Heart left ventricle (tissue), 13 donors: ENCODE measurements at regions not wholly inside any gene's neighbourhood (a gene's known extent, or its start where the extent isn't known, plus 50 kb on each side); places are given as distances from the start of the nearest gene placed in this dataset.

Experiments
- CTCF ChIP-seq, 12 donors: fragments of 200-600 bp; sonication (generic) in 4 of 12; IDR thresholded peaks; one replicate each; pipeline versions ENCODE4 v1.5.0 to v1.8.0; 2018 to 2022; ENCODE audit warnings: antibody characterized with exemption in 12 of 12, mild to moderate bottlenecking in 5 of 12
- POLR2A ChIP-seq, 2 donors: fragments of 450-650 bp; IDR thresholded peaks; one replicate each; pipeline ENCODE4 v1.6.1; 2017; ENCODE audit warnings: antibody characterized with exemption in 2 of 2, mild to moderate bottlenecking in 2 of 2, moderate library complexity in 2 of 2
- donor health status: ischemic (EF 13 %, LVEDD 7.1; RV severe dilation, severe dysfunction).
- donor health status: DM: no; HTN: yes; CAD: no.
- donor health status: DM: no; HTN: no; CAD: no.
- donor health status: ischemic (EF 25% LVEDD 6.9; RV normal size, moderate dysfunction).
- donor health status: ischemic (EF 25% LVEDD 5.7; RV mildly dilated, moderate dysfunction).
- donor health status: ischemic (EF 35%, LVEDD 5.7; RV mildly dilated, moderate dysfunction).
- donor health status: nonischemic (EF 11% LVEDD 7.7; RV severe dilation, severe dysfunction).
- donor health status: DM: yes; HTN: yes; CAD: no.
- donor health status: PGD.
- donor health status: ischemic (EF 29% LVEDD 5.4; RV normal size, mild dysfunction).
- donor health status: nonischemic (EF 23%, LVEDD 6.1; RV moderate dilation, normal function).

GRCh38 chr4:11149612-11150259 lies 279.0 kb downstream of the HS3ST1 start:
- TF ChIP-seq CTCF (IDR thresholded peaks at IDR 0.05) = no peak
- no peak for TF ChIP-seq POLR2A (IDR thresholded peaks at IDR 0.05)
